LoVo (cell line): ENCODE measurements at regions not wholly inside any gene's neighbourhood (a gene's known extent, or its start where the extent isn't known, plus 50 kb on each side); places are given as distances from the start of the nearest gene placed in this dataset.

Experiments
- DNase-seq: peaks from one replicate; pipeline ENCODE4 v3.0.0-alpha.2; 2016; ENCODE audit warnings: low spot score

DNA sequence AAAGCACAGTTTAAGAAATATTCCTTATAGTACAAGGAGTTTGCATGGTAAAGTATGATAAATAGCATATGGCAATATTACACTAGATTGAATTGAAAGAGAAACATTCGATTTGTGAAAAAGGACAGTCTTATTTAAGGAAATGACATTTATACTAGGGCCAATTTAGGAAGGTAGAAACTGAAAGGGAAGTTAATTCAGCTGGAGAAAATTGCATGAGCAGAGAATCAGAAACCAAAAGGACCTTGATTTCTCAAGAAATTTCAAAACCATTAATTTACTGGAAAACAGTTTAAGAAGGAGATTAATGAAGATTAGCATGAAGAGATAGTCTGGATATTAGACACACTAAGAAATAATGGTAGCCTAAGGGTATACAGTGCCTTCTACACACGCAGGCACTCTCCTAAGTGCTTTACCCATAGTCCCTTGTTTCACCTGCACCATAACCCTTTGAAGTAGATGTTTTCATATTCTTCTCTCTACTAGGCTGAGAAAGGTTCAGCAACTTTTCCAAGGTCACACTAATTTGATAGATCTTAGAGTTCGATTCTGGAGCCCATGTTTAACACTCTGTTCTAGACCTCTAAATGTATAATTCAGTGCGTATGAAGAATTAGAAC lies 259.1 kb upstream of the SLIT2 start:
- DNase-seq: no peak

GRCh38 chr4:19987746-19988145 lies 264.0 kb upstream of the SLIT2 start:
- no peak for DNase-seq

DNA sequence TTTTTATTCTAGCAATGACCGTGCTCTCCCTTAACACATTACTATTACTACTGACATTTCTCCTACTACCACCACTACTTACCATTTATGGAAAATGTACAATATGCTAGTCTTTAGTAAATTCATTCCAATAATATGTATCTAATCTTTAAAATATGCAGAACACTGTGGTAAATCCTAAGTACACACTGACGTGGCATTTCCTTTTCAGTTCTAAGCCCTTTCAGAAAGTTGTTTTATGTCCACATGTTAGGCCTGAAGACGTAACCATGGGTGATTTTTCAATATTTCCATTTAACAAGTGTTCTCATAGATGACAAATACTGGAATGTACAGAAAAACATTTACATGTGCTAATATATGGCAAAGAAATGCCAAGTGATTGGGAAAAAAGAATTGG lies 268.6 kb upstream of the SLIT2 start:
- DNase-seq: no peak

- DNase-seq: no peak
Measured at GRCh38 chr4:19982556-19982955, 269.1 kb upstream of the SLIT2 start.

DNA sequence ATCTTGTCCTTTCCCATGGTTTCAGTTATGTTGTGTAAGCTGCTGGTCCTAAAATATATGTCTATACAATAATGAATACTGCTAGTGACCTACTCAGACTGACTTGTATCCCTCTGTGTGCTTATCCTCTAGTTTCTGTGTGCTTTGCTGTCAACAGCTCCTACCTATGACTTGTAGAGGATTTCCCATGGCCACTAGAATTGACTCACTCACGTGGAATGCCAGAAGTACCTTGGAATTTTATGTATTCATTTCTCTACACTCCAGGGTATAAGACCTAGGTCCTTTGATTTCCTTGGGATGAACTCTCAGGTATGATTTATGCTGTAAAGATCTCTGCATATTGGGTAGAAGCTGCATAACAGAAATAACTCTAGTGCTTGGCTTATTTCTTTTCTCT lies 279.9 kb upstream of the SLIT2 start:
- no peak for DNase-seq

- DNase-seq: no peak
Measured at GRCh38 chr4:19969492-19969891, 282.2 kb upstream of the SLIT2 start.

DNA sequence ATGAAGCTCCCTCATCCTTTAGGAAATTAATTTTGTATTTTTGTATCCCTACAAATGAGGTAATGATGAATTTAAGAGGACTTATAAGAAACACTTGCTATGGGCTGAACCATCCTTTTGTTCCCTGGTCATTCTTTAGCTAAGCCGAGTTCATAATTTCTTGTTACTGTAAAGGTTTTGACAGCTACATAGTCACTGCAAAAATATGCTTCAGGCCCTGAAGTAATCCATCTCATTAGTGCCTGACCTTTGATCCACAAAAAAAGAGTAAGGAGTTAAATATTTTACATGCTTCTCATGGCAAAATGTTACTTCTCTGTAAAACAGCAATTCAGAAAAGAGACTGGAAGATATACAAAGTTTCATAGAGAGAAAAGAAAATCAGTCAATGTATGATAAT lies 290.6 kb upstream of the SLIT2 start:
- DNase-seq: no peak

DNA sequence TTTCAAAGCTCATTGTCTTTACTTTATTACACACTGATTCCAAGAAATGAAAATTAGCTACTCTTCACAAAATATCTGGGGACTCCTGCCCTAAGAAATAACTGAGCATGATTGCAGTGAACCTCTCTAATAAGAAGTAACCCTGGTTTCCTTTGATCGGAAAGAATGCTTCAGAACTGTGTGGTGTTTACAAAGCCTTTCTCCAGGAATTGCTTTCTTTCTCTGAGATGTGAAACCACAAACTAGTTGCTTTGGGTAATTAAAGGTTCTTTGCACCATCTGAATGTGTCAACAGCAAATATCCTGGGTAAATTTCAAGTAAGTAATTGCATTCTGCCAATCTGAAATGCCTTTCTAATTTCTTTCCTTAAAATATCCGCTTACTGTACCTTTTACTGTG lies 292.9 kb upstream of the SLIT2 start:
- DNase-seq: no peak

DNA sequence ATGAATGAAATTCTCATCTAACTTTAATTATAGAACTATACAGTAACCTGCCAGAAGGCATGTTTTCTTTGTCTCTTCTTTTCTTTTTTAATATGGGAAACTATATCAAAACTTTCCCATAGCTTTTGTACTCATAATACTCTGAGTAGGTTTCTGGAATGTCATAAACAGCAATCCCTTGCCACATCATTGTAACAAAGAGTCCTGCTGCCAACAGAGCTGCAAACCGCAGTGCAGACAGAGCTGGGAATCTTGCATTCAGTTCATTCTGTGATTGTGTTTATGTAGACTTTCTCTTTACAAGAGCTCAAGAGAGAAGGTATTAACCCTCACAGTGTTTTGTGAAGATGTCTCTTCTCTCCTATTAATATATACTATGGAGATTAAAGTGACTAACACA lies 304.4 kb upstream of the SLIT2 start:
- DNase-seq: no peak

DNA sequence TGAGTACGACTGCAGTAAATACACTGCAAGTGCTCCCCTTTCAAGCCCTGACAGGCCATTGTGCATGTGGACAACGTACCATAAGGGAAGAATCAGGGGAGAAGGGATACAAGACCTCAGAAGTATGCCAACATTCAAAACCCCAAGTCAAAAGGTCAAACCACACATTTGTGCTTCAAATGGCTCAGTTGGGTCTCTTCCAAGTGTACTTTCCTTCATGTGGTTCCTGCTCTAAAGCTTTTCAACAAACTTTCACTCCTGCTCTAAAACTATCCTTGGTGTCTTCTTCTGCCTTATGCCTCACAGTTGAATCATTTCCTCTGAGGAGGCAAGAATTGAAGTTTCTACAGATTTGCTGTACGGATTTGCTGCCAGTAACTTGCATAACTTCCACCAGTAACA lies 305.7 kb upstream of the SLIT2 start:
- DNase-seq: no peak

GRCh38 chr4:19945501-19945900 lies 306.2 kb upstream of the SLIT2 start:
- no peak for DNase-seq

GRCh38 chr4:19944806-19945205 lies 306.9 kb upstream of the SLIT2 start:
- no peak for DNase-seq

GRCh38 chr4:19944251-19944650 lies 307.5 kb upstream of the SLIT2 start:
- no peak for DNase-seq

DNA sequence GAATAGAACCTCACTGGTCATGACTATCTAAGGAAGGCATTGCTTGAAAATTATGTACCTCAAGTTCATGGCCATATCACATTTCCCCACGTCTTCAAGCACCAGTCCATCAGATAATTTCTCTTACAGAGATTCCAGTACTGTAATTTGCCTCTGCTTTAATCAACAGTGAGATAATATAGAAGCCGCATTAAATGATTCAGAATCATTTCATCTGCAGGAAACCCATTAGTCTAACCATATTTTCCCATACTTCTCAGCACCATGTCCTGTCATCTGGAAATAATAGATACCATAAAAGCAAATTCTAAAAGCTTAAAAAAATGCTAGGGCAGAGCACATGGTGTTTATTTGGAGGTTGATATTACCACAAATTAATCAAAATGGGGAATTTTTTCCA lies 310.3 kb upstream of the SLIT2 start:
- no peak for DNase-seq

- no peak for DNase-seq
Measured at GRCh38 chr4:19940861-19941260, 310.8 kb upstream of the SLIT2 start.

GRCh38 chr4:19936476-19936875 lies 315.2 kb upstream of the SLIT2 start:
- no peak for DNase-seq

DNA sequence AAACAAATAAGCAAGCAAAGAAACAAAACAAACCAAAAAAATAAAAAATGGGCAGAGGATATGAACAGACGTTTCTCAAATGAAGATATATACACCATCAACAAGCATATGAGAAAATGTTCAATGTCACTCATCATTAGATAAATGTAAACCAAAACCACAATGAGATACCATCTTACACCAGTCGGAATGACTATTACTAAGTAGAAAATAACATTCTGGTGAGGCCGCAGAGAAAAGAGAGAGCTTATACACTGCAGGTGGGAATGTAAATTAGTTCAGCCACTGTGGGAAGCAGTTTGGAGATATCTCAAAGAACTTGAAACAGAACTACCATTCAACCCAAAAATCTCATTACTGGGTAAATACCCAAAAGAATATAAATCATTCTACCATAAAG lies 321.0 kb upstream of the SLIT2 start:
- no peak for DNase-seq

- DNase-seq: no peak
Measured at GRCh38 chr4:19927381-19927780, 324.3 kb upstream of the SLIT2 start.

DNA sequence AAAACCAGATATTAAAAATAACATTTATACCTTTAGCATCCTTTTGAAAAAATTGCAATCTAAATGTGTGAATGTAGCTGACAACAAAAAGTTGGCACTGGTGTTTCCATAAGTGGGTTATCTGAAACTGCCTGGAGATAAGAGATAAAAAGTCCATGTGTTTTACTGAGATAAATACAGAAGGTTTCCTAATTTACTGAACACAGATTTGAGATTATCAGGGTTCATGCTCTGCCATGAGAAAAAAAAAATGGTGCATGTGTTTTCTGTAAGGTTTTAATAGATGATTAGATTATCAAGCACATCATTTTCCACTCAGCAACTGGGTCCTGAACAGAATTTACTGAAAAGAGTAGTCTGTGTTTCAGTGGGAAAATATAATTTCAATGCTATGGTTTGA lies 326.2 kb upstream of the SLIT2 start:
- DNase-seq: no peak

- no peak for DNase-seq
Measured at GRCh38 chr4:19924761-19925160, 326.9 kb upstream of the SLIT2 start.

DNA sequence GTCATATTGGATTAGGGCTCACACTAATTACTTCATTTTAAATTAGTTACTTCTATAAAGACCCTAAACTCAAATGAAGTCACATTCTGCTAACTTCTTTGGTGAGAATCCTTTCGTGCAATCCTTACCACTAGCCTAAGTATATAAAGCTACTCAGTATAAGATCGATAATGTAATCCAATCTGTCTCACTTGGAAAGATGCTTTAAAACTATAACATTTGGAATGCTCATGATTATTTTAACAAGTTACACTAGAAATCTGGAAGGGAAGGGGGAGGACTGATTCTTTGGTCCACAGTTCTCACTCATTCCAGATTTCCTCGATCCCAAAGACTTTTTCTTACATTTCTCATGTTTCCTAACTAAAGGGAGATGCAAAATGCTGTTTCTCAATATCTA lies 336.4 kb upstream of the SLIT2 start:
- DNase-seq: no peak

GRCh38 chr4:19913650-19914049 lies 338.1 kb upstream of the SLIT2 start:
- DNase-seq: no peak

GRCh38 chr4:19910861-19911525 lies 340.7 kb upstream of the SLIT2 start:
- DNase-seq: no peak

DNA sequence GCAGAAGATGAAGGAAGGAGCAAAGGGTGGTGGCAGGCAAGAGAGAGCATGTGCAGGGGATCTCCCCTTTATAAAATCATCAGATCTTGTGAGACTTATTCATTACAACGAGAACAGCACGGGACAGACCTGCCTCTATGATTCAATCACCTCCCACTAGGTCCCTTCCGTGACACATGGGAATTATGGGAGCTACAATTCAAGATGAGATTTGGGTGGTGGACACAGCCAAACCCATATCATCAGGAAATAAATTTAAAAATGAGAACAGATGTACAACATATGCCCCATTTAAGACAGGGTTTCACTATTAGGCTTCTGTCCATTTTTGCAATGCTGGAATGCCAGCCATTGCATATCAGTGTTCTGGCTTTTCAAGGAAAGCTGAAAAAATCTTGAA lies 346.7 kb upstream of the SLIT2 start:
- no peak for DNase-seq
